Esophagus (tissue), 2 donors: ENCODE measurements at regions not wholly inside any gene's neighbourhood (a gene's known extent, or its start where the extent isn't known, plus 50 kb on each side); places are given as distances from the start of the nearest gene placed in this dataset.
"Not testable (repeated sequence)": the region's sequence is repeated elsewhere in the genome, so short reads cannot be mapped to it uniquely, and the experiment has no call there.

Experiments
- H3K27ac ChIP-seq, 2 donors: one replicate each; pipeline ENCODE4 v1.5.1; 2013; ENCODE audit warnings: low read depth in 2 of 2, mild to moderate bottlenecking in 2 of 2, inconsistent platforms in 1 of 2, low read length in 1 of 2, moderate library complexity in 1 of 2
- H3K27me3 ChIP-seq, 2 donors: one replicate each; pipeline ENCODE4 v1.6.1; 2013; ENCODE audit warnings: low read length in 2 of 2, control low read depth in 1 of 2, mild to moderate bottlenecking in 1 of 2; ENCODE audit not compliant: insufficient read depth in 2 of 2, control insufficient read depth in 1 of 2
- H3K36me3 ChIP-seq, 2 donors: one replicate each; pipeline ENCODE4 v1.6.1; 2013; ENCODE audit warnings: low read length in 1 of 2; ENCODE audit not compliant: control insufficient read depth in 2 of 2, insufficient read depth in 2 of 2
- H3K4me1 ChIP-seq, 2 donors: one replicate each; pipeline ENCODE4 v1.6.1; 2013; ENCODE audit warnings: low read length in 1 of 2; ENCODE audit not compliant: control insufficient read depth in 2 of 2, insufficient read depth in 2 of 2
- H3K4me3 ChIP-seq, 2 donors: one replicate each; pipeline ENCODE4 v1.5.1; 2013; ENCODE audit warnings: low read length in 2 of 2, mild to moderate bottlenecking in 2 of 2, low read depth in 1 of 2, moderate library complexity in 1 of 2
- H3K9me3 ChIP-seq, 2 donors: one replicate each; pipeline ENCODE4 v1.6.1; 2013; ENCODE audit warnings: mild to moderate bottlenecking in 2 of 2, low read depth in 1 of 2, low read length in 1 of 2, moderate library complexity in 1 of 2; ENCODE audit not compliant: control insufficient read depth in 2 of 2, insufficient read depth in 1 of 2
- WGBS, 2 donors: extraction: QIAGEN DNeasy Blood & Tissue Kit; methylation state at CpG; one replicate each; pipeline ENCODE4 v1.1.7; 2013; 5-methylcytosine and 5-hydroxymethylcytosine counted together
- donor health status: healthy with polysubstance abuse.
- donor health status: Bipolar disorder and iron deficiency.

DNA sequence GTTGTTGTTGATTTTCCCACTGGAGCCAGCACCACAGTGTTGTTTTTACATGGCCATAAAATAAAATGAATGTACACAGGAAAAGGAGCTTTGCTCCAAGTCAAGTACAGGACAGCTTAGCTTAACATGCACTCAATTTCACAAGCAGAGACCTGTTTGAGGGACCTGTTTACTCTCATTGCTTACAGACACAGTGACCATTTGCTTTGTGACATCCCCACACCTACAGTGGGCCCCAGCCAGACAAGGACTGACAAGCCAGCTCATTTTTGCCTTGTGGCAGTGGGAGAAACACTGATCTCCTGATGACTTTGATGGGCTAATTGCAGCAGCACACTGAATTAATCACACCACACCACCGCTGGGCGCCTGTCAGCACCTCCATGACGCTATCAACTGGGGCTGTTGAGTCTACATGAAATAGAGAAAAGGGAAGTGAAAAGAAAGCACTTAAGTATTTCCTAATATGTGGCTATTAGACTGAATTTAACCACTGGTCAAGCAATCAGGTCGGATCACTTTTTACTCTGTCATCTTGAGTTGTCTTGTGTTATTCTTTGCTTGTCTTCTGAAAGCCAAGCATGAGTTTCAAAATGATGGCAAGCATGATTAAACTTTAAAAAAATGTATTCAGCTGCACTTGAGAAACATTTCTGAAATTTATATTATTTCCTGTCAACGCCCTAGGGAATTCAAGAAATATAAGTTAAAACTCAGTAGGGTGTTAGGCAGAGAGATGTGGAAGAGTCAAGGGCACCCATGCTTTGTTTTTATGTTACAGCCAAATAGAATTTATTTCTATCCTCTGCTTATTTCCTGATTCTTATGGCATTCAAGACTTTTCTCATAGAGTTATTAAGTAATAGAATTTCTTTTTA, 557.7 kb downstream of the RAB28 start:
- no peak overlapping the region for H3K27ac ChIP-seq
- peaks cover 0 to 3% of the 10 kb centered on the region in 2 donors for H3K9me3 ChIP-seq
- H3K4me3 ChIP-seq: no peak overlapping the region
- H3K36me3 ChIP-seq: no peaks in the 10 kb centered on the region
- WGBS, 2 donors: 49 to 67% methylated on average over 5 of the region's 5 CpGs
- no peaks in the 10 kb centered on the region for H3K27me3 ChIP-seq
- H3K4me1 ChIP-seq: no peaks in the 10 kb centered on the region

DNA sequence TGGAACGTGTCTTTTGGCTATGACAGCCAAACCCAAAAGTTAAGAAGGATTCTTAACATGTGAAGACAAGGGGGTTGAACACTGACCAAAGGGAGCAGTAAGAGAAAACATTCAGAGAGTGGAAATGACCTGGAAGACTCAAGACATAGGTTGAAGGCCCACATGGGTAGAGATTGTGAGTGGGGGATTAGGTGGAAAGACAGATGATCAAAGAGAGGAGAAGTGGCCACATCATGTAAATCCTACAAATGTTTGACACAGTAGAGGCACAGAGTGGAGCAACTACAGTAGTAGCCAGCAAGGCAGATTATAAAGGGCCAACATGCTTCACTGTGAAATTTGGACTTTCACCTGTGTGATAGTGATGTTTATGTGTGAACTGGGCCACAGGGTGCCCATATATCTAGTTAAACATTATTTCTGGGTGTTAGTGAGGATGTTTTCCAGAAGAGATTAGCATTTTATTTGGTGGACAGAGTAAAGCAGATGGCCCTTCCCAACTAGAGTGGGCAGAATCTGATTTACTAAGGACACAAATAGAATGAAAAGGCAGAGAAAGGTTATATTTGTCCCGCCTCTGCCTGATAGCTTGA, 559.3 kb downstream of the RAB28 start:
- H3K27me3 ChIP-seq: no peaks in the 10 kb centered on the region
- H3K36me3 ChIP-seq: no peaks in the 10 kb centered on the region
- no peaks in the 10 kb centered on the region for H3K4me1 ChIP-seq
- 87 to 93% methylated on average over 2 of the region's 2 CpGs for WGBS, 2 donors
- H3K4me3 ChIP-seq: no peak overlapping the region
- peaks cover 0 to 3% of the 10 kb centered on the region in 2 donors for H3K9me3 ChIP-seq
- H3K27ac ChIP-seq: no peak overlapping the region

DNA sequence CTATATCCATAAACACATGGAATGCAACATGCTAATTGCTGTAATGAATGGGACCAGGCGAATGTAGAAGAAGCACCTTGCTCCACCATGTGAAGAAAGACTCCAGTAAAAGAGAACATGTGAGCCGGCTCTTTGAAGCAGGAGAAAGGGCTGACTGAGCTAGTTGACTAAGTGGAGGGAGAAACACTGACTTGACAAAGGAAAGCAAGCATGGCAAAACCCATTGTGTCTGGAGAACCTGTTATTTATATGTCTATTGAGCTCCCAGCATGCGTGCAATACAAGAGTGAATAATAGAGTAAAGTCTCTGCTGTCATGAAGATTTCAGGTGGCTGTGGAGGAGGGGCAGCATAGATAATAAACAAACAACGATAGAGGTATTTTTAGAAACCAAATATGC, 559.9 kb downstream of the RAB28 start:
- H3K4me3 ChIP-seq: no peak overlapping the region
- H3K36me3 ChIP-seq: no peaks in the 10 kb centered on the region
- WGBS, 2 donors: 81 to 85% methylated on average over 4 of the region's 4 CpGs
- H3K4me1 ChIP-seq: no peaks in the 10 kb centered on the region
- no peaks in the 10 kb centered on the region for H3K27me3 ChIP-seq
- no peak overlapping the region for H3K27ac ChIP-seq
- peaks cover 0 to 3% of the 10 kb centered on the region in 2 donors for H3K9me3 ChIP-seq

DNA sequence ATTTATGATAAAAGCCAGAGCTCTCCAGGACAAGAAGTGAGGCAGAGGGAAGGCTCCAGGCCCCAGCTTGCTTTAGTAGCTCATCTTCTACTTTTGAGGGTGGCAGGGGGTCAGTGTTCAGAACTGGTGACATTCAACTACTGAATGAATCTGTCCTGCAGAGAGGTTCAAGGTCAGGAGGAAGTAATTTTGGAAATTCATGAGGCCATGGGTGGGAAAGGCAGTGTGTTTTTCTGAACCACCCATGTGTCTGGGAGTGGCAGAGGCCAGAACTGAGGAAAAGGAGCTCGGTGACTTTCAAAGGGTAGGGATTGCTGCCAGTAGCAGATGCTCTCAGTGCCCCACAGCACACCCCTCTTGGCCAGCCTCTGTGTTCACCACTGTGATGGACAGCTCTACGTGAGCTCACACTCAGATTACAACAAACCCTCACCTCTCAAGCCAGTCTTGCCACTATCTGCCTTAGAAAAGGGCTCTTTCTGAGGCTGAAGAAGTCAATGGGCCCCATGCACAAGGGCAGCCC, 571.2 kb downstream of the RAB28 start:
- H3K36me3 ChIP-seq: no peaks in the 10 kb centered on the region
- H3K4me1 ChIP-seq: no peaks in the 10 kb centered on the region
- H3K27me3 ChIP-seq: no peaks in the 10 kb centered on the region
- peaks cover 0 to 6% of the 10 kb centered on the region in 2 donors for H3K9me3 ChIP-seq
- no peak overlapping the region for H3K27ac ChIP-seq
- H3K4me3 ChIP-seq: no peak overlapping the region
- 78 to 80% methylated on average over 2 of the region's 2 CpGs for WGBS, 2 donors

DNA sequence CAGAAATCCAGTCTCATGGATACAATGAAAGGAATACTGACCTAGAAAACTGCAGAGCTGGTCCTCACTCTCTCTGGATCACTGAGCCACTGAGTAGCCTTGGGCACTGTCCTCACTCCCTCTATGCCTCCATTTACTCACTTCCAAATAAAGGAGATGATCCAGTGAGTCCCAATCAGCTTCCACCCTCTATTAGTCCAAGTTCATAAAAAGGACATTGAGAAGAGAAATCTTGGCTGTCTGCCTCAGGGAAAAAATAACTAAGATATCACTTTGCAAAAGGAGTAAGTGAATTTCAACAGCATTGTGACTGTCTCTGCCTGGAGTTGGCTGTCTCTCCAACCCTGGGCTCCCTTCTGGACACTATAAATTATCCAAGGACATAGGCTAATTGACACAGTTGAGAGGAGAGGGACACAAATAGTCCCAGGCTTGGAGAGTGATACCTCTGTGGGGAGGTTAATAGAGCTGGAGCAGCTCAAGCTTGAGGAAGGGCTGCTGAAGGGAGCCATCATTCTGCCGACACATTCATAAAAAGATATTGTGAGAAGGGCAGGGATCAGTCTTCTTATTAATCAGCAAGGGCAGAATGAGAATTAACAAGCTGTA, 572.3 kb downstream of the RAB28 start:
- H3K27me3 ChIP-seq: no peaks in the 10 kb centered on the region
- no peaks in the 10 kb centered on the region for H3K4me1 ChIP-seq
- no peak overlapping the region for H3K27ac ChIP-seq
- WGBS, 2 donors: 87 to 96% methylated on average over 1 of the region's 1 CpG
- no peaks in the 10 kb centered on the region for H3K36me3 ChIP-seq
- H3K4me3 ChIP-seq: no peak overlapping the region
- peaks cover 0 to 6% of the 10 kb centered on the region in 2 donors for H3K9me3 ChIP-seq

DNA sequence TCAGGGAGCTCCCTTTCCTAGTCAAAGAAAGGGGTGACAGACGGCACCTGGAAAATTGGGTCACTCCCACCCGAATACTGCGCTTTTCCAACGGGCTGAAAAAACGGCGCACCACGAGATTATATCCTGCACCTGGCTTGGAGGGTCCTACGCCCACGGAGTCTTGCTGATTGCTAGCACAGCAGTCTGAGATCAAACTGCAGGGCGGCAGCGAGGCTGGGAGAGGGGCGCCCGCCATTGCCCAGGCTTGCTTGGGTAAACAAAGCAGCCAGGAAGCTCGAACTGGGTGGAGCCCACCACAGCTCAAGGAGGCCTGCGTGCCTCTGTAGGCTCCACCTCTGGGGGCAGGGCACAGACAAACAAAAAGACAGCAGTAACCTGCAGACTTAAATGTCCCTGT, 580.5 kb downstream of the RAB28 start:
- H3K4me1 ChIP-seq, H3K27ac ChIP-seq, H3K4me3 ChIP-seq, H3K36me3 ChIP-seq, H3K27me3 ChIP-seq, H3K9me3 ChIP-seq: not testable (repeated sequence)
- 77 to 79% methylated on average over 15 of the region's 15 CpGs for WGBS, 2 donors

DNA sequence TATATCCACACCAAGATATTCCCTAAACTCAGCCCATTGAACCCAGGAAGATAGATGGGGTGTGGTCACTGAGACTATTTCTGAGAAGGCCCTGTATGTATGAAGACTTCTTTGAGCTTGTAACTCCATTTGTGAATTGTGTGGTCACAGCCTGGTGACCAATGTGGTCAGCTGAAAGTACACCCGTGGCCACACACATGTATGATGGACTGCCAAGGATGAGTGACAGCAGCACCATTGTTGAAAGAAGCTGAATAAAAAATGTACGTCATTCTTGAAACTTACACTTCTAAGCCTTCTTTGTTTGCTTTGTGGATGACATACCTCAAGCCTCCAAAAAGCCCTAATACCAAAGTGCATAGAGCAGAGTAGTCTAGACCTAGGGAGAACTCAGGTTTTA, 581.4 kb downstream of the RAB28 start:
- 78 to 81% methylated on average over 2 of the region's 2 CpGs for WGBS, 2 donors
- Histone ChIP-seq H3K27me3 (no peaks in the 10 kb centered on the region), H3K36me3 (no peaks in the 10 kb centered on the region), H3K9me3 (no peaks in the 10 kb centered on the region), H3K4me3 (no peak overlapping the region), H3K4me1 (no peaks in the 10 kb centered on the region), H3K27ac (no peak overlapping the region)

DNA sequence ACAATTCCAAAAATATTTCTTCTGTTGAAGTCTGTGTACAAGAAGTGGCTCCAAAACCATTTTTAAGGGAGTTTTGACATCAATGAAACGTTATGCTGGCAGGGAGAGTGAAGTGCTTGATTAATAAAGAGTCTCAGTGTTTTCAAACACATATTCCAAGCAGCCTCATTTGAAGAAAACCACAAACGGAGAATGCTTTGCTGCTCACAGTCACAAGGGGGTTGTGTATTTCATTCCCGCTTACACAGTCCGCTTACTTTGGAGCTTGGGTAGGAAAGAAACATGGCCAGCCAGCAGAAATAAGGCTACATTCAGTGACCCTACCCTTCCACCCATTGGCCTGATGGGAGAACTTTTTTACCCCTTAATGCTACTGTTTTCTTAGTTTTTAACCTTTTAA, 586.2 kb downstream of the RAB28 start:
- no peak overlapping the region for H3K27ac ChIP-seq
- H3K4me3 ChIP-seq: no peak overlapping the region
- no peaks in the 10 kb centered on the region for H3K4me1 ChIP-seq
- WGBS, 2 donors: 69 to 72% methylated on average over 4 of the region's 4 CpGs
- H3K27me3 ChIP-seq: no peaks in the 10 kb centered on the region
- no peaks in the 10 kb centered on the region for H3K9me3 ChIP-seq
- no peaks in the 10 kb centered on the region for H3K36me3 ChIP-seq

DNA sequence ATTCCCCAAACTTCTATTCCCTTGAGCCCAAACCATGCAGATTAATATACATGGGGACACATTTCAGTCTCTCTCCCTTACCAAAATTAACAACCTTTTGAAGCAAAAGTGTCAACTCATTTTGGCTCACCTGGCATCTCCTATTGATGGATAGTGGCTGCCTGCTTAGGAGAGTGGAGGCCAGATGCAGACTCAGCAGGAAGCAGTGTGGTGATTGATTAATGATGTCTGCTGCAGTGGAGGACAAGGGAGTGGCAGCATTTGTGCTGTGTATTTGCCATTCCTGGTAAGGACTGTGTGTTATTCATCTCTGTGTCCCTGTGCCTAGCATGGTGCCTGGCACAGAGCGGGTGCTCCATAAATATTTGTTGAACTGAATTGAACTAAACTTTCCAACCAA, 590.1 kb downstream of the RAB28 start:
- H3K27ac ChIP-seq: no peak overlapping the region
- no peaks in the 10 kb centered on the region for H3K36me3 ChIP-seq
- H3K27me3 ChIP-seq: no peaks in the 10 kb centered on the region
- H3K9me3 ChIP-seq: no peaks in the 10 kb centered on the region
- H3K4me1 ChIP-seq: no peaks in the 10 kb centered on the region
- H3K4me3 ChIP-seq: no peak overlapping the region
- 89 to 95% methylated on average over 1 of the region's 1 CpG for WGBS, 2 donors
